ENCODE measurements at regions not wholly inside any gene's neighbourhood (a gene's known extent, or its start where the extent isn't known, plus 50 kb on each side); places are given as distances from the start of the nearest gene placed in this dataset.

GRCh38 chr17:27206447-27206846 lies 87.5 kb upstream of the WSB1 start:
- TF ChIP-seq CTCF (IDR thresholded peaks at IDR 0.05; ENCODE audit: borderline replicate concordance, extremely low read depth, low read length, poor library complexity, severe bottlenecking) = peak; percentile 34
- no peak for TF ChIP-seq EZH2 (IDR thresholded peaks at IDR 0.05; ENCODE audit: borderline replicate concordance, low read depth, low read length, severe bottlenecking)

Data from DND-41 (cell line).